ENCODE measurements at regions not wholly inside any gene's neighbourhood (a gene's known extent, or its start where the extent isn't known, plus 50 kb on each side); places are given as distances from the start of the nearest gene placed in this dataset.
A peak's percentile ranks its signal among the peaks of the same experiment; 100 is the strongest.

- no peak for DNase-seq
- H3K27me3 ChIP-seq = no peaks in the 10 kb centered on the region
- no peaks in the 10 kb centered on the region for H3K36me3 ChIP-seq
- H3K9me3 ChIP-seq = no peaks in the 10 kb centered on the region
- H3K4me3 ChIP-seq = no peak overlapping the region
These were observed 686.8 kb upstream of the PIK3C3 start for GRCh38 chr18:41268271-41268670.

GRCh38 chr18:41266616-41267015 is 688.4 kb upstream of the PIK3C3 start:
- Histone ChIP-seq H3K4me3 (no peak overlapping the region), H3K27me3 (no peaks in the 10 kb centered on the region), H3K9me3 (no peaks in the 10 kb centered on the region), H3K36me3 (no peaks in the 10 kb centered on the region)
- peak; percentile 43 for DNase-seq

GRCh38 chr18:41266204-41266603 is 688.8 kb upstream of the PIK3C3 start:
- Histone ChIP-seq H3K4me3 (no peak overlapping the region), H3K36me3 (no peaks in the 10 kb centered on the region), H3K9me3 (no peaks in the 10 kb centered on the region), H3K27me3 (no peaks in the 10 kb centered on the region)
- peak; percentile 23 for DNase-seq

GRCh38 chr18:41265047-41265446 is 690.0 kb upstream of the PIK3C3 start:
- no peaks in the 10 kb centered on the region for H3K36me3 ChIP-seq
- no peaks in the 10 kb centered on the region for H3K27me3 ChIP-seq
- DNase-seq = no peak
- H3K9me3 ChIP-seq = peaks cover 3% of the 10 kb centered on the region; the same call in 1 of the 2 replicates
- H3K4me3 ChIP-seq = no peak overlapping the region

- DNase-seq = peak; percentile 14
- Histone ChIP-seq H3K4me3 (no peak overlapping the region), H3K9me3 (peaks cover 3% of the 10 kb centered on the region; the same call in 1 of the 2 replicates), H3K27me3 (no peaks in the 10 kb centered on the region), H3K36me3 (no peaks in the 10 kb centered on the region)
These were observed 691.1 kb upstream of the PIK3C3 start for GRCh38 chr18:41263956-41264355.

GRCh38 chr18:41262688-41263087 is 692.3 kb upstream of the PIK3C3 start:
- H3K27me3 ChIP-seq = no peaks in the 10 kb centered on the region
- no peaks in the 10 kb centered on the region for H3K36me3 ChIP-seq
- peaks cover 3% of the 10 kb centered on the region; the same call in 1 of the 2 replicates for H3K9me3 ChIP-seq
- no peak overlapping the region for H3K4me3 ChIP-seq
- DNase-seq = no peak

- no peak for DNase-seq
- H3K9me3 ChIP-seq = no peaks in the 10 kb centered on the region
- no peaks in the 10 kb centered on the region for H3K36me3 ChIP-seq
- H3K4me3 ChIP-seq = no peak overlapping the region
- no peaks in the 10 kb centered on the region for H3K27me3 ChIP-seq
These were observed 710.4 kb upstream of the PIK3C3 start for GRCh38 chr18:41244591-41245037.

- Histone ChIP-seq H3K4me3 (no peak overlapping the region), H3K36me3 (no peaks in the 10 kb centered on the region), H3K27me3 (no peaks in the 10 kb centered on the region), H3K9me3 (no peaks in the 10 kb centered on the region)
- DNase-seq = no peak
These were observed 717.7 kb upstream of the PIK3C3 start for GRCh38 chr18:41237317-41237716.

GRCh38 chr18:41231681-41232080 is 723.4 kb upstream of the PIK3C3 start:
- no peak for DNase-seq
- Histone ChIP-seq H3K4me3 (no peak overlapping the region), H3K9me3 (no peaks in the 10 kb centered on the region; the same call in 1 of the 2 replicates), H3K36me3 (no peaks in the 10 kb centered on the region), H3K27me3 (no peaks in the 10 kb centered on the region)

GRCh38 chr18:41227993-41228392 is 727.0 kb upstream of the PIK3C3 start:
- peaks cover 4% of the 10 kb centered on the region for H3K9me3 ChIP-seq
- H3K36me3 ChIP-seq = no peaks in the 10 kb centered on the region
- no peak overlapping the region for H3K4me3 ChIP-seq
- DNase-seq = no peak
- H3K27me3 ChIP-seq = no peaks in the 10 kb centered on the region

- peaks cover 4% of the 10 kb centered on the region for H3K9me3 ChIP-seq
- no peaks in the 10 kb centered on the region for H3K36me3 ChIP-seq
- DNase-seq = no peak
- H3K4me3 ChIP-seq = no peak overlapping the region
- H3K27me3 ChIP-seq = no peaks in the 10 kb centered on the region
These were observed 728.1 kb upstream of the PIK3C3 start for GRCh38 chr18:41226911-41227310.

- no peak overlapping the region for H3K4me3 ChIP-seq
- H3K9me3 ChIP-seq = peaks cover 4% of the 10 kb centered on the region
- no peaks in the 10 kb centered on the region for H3K27me3 ChIP-seq
- H3K36me3 ChIP-seq = no peaks in the 10 kb centered on the region
- peak; percentile 60 for DNase-seq
These were observed 728.8 kb upstream of the PIK3C3 start for GRCh38 chr18:41226186-41226585.

- Histone ChIP-seq H3K27me3 (no peaks in the 10 kb centered on the region), H3K4me3 (no peak overlapping the region), H3K9me3 (no peaks in the 10 kb centered on the region), H3K36me3 (no peaks in the 10 kb centered on the region)
- DNase-seq = no peak
These were observed 738.6 kb upstream of the PIK3C3 start for GRCh38 chr18:41216341-41217003.

GRCh38 chr18:41207706-41208105 is 747.3 kb upstream of the PIK3C3 start:
- H3K36me3 ChIP-seq = no peaks in the 10 kb centered on the region
- no peak for DNase-seq
- H3K4me3 ChIP-seq = no peak overlapping the region
- H3K27me3 ChIP-seq = no peaks in the 10 kb centered on the region
- no peaks in the 10 kb centered on the region for H3K9me3 ChIP-seq

- no peak for DNase-seq
- Histone ChIP-seq H3K36me3 (no peaks in the 10 kb centered on the region), H3K4me3 (no peak overlapping the region), H3K9me3 (no peaks in the 10 kb centered on the region), H3K27me3 (no peaks in the 10 kb centered on the region)
These were observed 748.6 kb upstream of the PIK3C3 start for GRCh38 chr18:41206341-41206830.

- no peak overlapping the region for H3K4me3 ChIP-seq
- H3K36me3 ChIP-seq = no peaks in the 10 kb centered on the region
- DNase-seq = no peak
- H3K27me3 ChIP-seq = no peaks in the 10 kb centered on the region
- peaks cover 4% of the 10 kb centered on the region; the same call in 1 of the 2 replicates for H3K9me3 ChIP-seq
These were observed 755.8 kb upstream of the PIK3C3 start for GRCh38 chr18:41199212-41199611.

- Histone ChIP-seq H3K36me3 (no peaks in the 10 kb centered on the region), H3K4me3 (no peak overlapping the region), H3K27me3 (no peaks in the 10 kb centered on the region), H3K9me3 (peaks cover 4% of the 10 kb centered on the region; the same call in 1 of the 2 replicates)
- no peak for DNase-seq
These were observed 757.1 kb upstream of the PIK3C3 start for GRCh38 chr18:41197967-41198366.

GRCh38 chr18:41170346-41170745 is 784.7 kb upstream of the PIK3C3 start:
- Histone ChIP-seq H3K4me3 (no peak overlapping the region), H3K36me3 (no peaks in the 10 kb centered on the region), H3K27me3 (no peaks in the 10 kb centered on the region), H3K9me3 (no peaks in the 10 kb centered on the region)
- no peak for DNase-seq

All from MG63 (cell line).